OCI-LY7 (cell line): ENCODE measurements at regions not wholly inside any gene's neighbourhood (a gene's known extent, or its start where the extent isn't known, plus 50 kb on each side); places are given as distances from the start of the nearest gene placed in this dataset.

ENCODE experiments used
- BruUV-seq: library from RNA; stranded (reverse); fragments of 400-500 nt; replicated peaks from 2 replicates; lab custom pipeline; 2021; lab: Mats Ljungman, UMichigan
- CTCF ChIA-PET: fragments of 300-600 bp; sonication (Branson Sonifier 250); formaldehyde crosslinking; loops from one replicate; lab custom pipeline; 2022; ENCODE audit warnings: antibody characterized with exemption; ENCODE audit not compliant: unreplicated experiment; lab: Charles Lee
- POLR2A ChIA-PET: fragments of 300-600 bp; sonication (Branson Sonifier 250); formaldehyde crosslinking; loops from one replicate; lab custom pipeline; 2022; ENCODE audit warnings: antibody characterized with exemption; lab: Charles Lee
- DNase-seq: peaks from one replicate; pipeline ENCODE4 v3.0.0-alpha.2; 2015; ENCODE audit warnings: low spot score
- H2AFZ ChIP-seq: fragments of 200-600 bp; sonication (generic), shearing (Covaris generic); 2 replicates; pipeline ENCODE4 v1.6.1; 2014; ENCODE audit warnings: mild to moderate bottlenecking, antibody characterized with exemption, low read length, moderate library complexity
- H3K27ac ChIP-seq: fragments of 200-600 bp; sonication (generic); 2 replicates; pipeline ENCODE4 v1.5.1; 2014; ENCODE audit warnings: mixed run types, low read depth, mild to moderate bottlenecking, moderate library complexity, low read length, inconsistent platforms; ENCODE audit not compliant: poor library complexity, severe bottlenecking
- H3K36me3 ChIP-seq: fragments of 200-600 bp; sonication (generic); 2 replicates; pipeline ENCODE4 v1.6.1; 2014; ENCODE audit warnings: mild to moderate bottlenecking, antibody characterized with exemption, low read length, moderate library complexity, mixed read lengths; ENCODE audit not compliant: insufficient read depth
- H3K4me1 ChIP-seq: fragments of 200-600 bp; sonication (generic); 2 replicates; pipeline ENCODE4 v1.5.1; 2014; ENCODE audit warnings: mild to moderate bottlenecking, low read length; ENCODE audit not compliant: insufficient read depth, poor library complexity, severe bottlenecking
- H3K4me2 ChIP-seq: fragments of 200-600 bp; sonication (generic); 2 replicates; pipeline ENCODE4 v1.6.1; 2014; ENCODE audit warnings: mild to moderate bottlenecking, low read length
- H3K4me3 ChIP-seq: fragments of 200-600 bp; sonication (generic); 2 replicates; pipeline ENCODE4 v1.5.1; 2014; ENCODE audit warnings: mild to moderate bottlenecking, low read depth, low read length; ENCODE audit not compliant: poor library complexity, severe bottlenecking
- H3K79me2 ChIP-seq: fragments of 200-600 bp; sonication (generic); 2 replicates; pipeline ENCODE4 v1.6.1; 2016; ENCODE audit warnings: low read depth, mild to moderate bottlenecking, low read length, moderate library complexity, mixed read lengths; ENCODE audit not compliant: insufficient read depth
- H3K9me2 ChIP-seq: fragments of 200-600 bp; sonication (generic); 2 replicates; pipeline ENCODE4 v1.6.1; 2016; ENCODE audit warnings: mild to moderate bottlenecking, low read length, mixed read lengths; ENCODE audit not compliant: insufficient read depth
- H3K9me3 ChIP-seq: fragments of 200-600 bp; sonication (generic); 2 replicates; pipeline ENCODE4 v1.6.1; 2014; ENCODE audit warnings: mild to moderate bottlenecking, mixed run types, low read length, mixed read lengths
- H4K20me1 ChIP-seq: fragments of 200-600 bp; sonication (generic); 2 replicates; pipeline ENCODE4 v1.6.1; 2014; ENCODE audit warnings: mild to moderate bottlenecking, antibody characterized with exemption, low read length, moderate library complexity, mixed read lengths; ENCODE audit not compliant: insufficient read depth
- EZH2phosphoT487 ChIP-seq: fragments of 200-600 bp; sonication (generic); IDR thresholded peaks from 2 replicates; pipeline ENCODE4 v1.6.1; 2018; ENCODE audit warnings: low read depth, borderline replicate concordance, mild to moderate bottlenecking, mixed run types, antibody characterized with exemption, low read length, moderate library complexity, mixed read lengths
- intact Hi-C: fragments of 100-400 bp; cut with micrococcal nuclease; formaldehyde crosslinking; loops from one replicate; pipeline ENCODE4 v1.10.0; 2022; ENCODE audit not compliant: unreplicated experiment
- TF ChIP-seq, protein P1 (sequence below): fragments of 200-600 bp; sonication (generic); conservative IDR thresholded peaks from 2 replicates; pipeline ENCODE4 v1.5.1; 2014; ENCODE audit warnings: mild to moderate bottlenecking, antibody characterized with exemption, low read length, moderate library complexity, mixed read lengths

DNA sequence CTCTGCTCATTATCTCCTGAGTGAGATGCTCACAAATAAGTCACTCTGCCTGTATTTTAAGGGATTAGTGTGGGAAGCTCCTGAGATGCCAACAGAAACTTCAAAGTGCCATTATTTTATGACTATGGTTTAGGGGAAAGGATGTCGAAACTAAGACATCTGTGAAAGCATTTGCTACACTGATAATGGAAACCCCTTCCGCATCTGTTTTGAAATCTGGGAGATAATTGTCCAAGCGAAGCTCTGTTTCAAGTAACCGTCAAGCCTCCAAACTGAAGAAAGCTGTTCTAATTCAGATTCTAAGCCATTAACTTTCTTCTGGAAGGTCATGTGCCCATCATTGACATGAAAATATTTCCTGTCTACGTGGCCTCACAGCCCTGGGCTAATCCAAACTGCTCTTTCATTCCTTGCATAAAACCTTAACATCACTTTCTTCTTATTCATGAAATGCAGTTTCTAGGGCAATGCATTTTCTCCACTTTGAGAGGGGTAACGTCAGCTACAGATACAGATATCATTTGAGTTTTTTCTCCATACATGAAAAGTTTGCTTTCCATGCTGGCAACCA lies 932.0 kb downstream of the C6orf118 start:
- POLR2A ChIA-PET, result interaction anchor here (1.9 kb wide), 1 partner anchor 9 kb away, joined by 5 read pairs; no protein-coding TSS in a partner anchor
- intact Hi-C loops, result no loop called here
- H3K36me3 ChIP-seq, result no peaks in the 10 kb centered on the region
- no peaks in the 10 kb centered on the region for H3K9me2 ChIP-seq
- no peaks in the 10 kb centered on the region for H3K79me2 ChIP-seq
- TF ChIP-seq EZH2phosphoT487, result no peak
- TF ChIP-seq, protein P1, sequence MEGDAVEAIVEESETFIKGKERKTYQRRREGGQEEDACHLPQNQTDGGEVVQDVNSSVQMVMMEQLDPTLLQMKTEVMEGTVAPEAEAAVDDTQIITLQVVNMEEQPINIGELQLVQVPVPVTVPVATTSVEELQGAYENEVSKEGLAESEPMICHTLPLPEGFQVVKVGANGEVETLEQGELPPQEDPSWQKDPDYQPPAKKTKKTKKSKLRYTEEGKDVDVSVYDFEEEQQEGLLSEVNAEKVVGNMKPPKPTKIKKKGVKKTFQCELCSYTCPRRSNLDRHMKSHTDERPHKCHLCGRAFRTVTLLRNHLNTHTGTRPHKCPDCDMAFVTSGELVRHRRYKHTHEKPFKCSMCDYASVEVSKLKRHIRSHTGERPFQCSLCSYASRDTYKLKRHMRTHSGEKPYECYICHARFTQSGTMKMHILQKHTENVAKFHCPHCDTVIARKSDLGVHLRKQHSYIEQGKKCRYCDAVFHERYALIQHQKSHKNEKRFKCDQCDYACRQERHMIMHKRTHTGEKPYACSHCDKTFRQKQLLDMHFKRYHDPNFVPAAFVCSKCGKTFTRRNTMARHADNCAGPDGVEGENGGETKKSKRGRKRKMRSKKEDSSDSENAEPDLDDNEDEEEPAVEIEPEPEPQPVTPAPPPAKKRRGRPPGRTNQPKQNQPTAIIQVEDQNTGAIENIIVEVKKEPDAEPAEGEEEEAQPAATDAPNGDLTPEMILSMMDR, result no peak
- H3K27ac ChIP-seq, result no peak overlapping the region
- no peak overlapping the region for H2AFZ ChIP-seq
- no peaks in the 10 kb centered on the region for H3K4me1 ChIP-seq
- H3K4me2 ChIP-seq, result no peak overlapping the region
- no peak for DNase-seq
- no TSS peak for BruUV-seq
- CTCF ChIA-PET, result no interaction called here
- H4K20me1 ChIP-seq, result no peaks in the 10 kb centered on the region
- no peak overlapping the region for H3K4me3 ChIP-seq
- no peaks in the 10 kb centered on the region for H3K9me3 ChIP-seq

DNA sequence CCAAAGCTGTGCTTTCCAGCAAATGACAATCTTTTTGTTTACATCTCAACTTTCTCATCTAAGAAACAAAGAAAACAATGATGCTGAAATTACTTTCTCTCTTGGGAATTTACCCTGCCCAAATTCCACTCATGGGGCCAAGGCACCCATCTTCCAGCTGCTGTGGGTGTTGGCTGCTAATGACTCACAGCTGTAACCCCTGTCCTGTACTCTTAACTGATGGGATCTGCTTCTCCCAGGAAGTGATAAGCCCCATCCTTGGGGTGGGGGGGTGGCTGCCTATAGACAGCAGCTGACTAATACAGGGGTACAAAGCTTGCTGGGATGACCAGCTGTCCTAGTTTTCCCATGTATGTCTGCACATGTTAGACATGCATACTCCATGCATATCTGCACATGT lies 938.6 kb downstream of the C6orf118 start:
- CTCF ChIA-PET, result no interaction called here
- Histone ChIP-seq H3K4me3 (no peak overlapping the region), H3K4me1 (no peaks in the 10 kb centered on the region), H3K36me3 (no peaks in the 10 kb centered on the region), H3K4me2 (no peak overlapping the region), H3K79me2 (no peaks in the 10 kb centered on the region), H3K27ac (no peak overlapping the region), H4K20me1 (no peaks in the 10 kb centered on the region), H3K9me3 (no peaks in the 10 kb centered on the region), H3K9me2 (no peaks in the 10 kb centered on the region), H2AFZ (no peak overlapping the region)
- intact Hi-C loops, result no loop called here
- no peak for TF ChIP-seq EZH2phosphoT487
- TF ChIP-seq, protein P1, result no peak
- no peak for DNase-seq
- POLR2A ChIA-PET, result interaction anchor here (1.1 kb wide), 1 partner anchor 9 kb away, joined by 4 read pairs; no protein-coding TSS in a partner anchor
- no TSS peak for BruUV-seq

DNA sequence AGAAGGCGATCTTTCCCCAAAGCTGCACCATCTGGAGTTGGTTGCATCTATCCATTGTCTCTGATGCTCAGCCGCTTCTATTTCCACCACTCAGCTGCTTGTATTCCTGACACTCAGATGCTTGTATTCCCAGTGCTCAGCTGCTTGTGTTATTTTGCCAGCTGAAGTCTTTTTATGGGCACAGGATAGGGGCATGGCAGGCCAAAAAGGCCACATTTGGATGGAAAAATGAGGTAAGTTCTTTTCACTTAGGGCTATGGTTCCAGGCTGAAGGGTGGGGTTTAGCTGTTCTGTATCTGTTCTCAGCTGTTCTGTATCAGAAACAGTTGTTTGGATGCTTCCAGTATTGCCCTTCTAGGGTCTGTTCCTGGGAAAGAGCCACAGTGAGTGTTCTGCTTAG lies 944.9 kb downstream of the QKI start:
- TF ChIP-seq, protein P1, result no peak
- no peak for TF ChIP-seq EZH2phosphoT487
- CTCF ChIA-PET, result no interaction called here
- no TSS peak for BruUV-seq

More for the DNA sequence above, 944.9 kb downstream of the QKI start:
- no peak for DNase-seq
- Histone ChIP-seq H3K4me2 (no peak overlapping the region), H3K4me1 (no peaks in the 10 kb centered on the region), H3K36me3 (no peaks in the 10 kb centered on the region), H3K27ac (no peak overlapping the region), H4K20me1 (no peaks in the 10 kb centered on the region), H3K9me2 (no peaks in the 10 kb centered on the region), H3K79me2 (no peaks in the 10 kb centered on the region), H2AFZ (no peak overlapping the region), H3K9me3 (no peaks in the 10 kb centered on the region), H3K4me3 (no peak overlapping the region)
- intact Hi-C loops, result no loop called here
- POLR2A ChIA-PET, result no interaction called here
